ENCODE measurements at regions not wholly inside any gene's neighbourhood (a gene's known extent, or its start where the extent isn't known, plus 50 kb on each side); places are given as distances from the start of the nearest gene placed in this dataset.

DNA sequence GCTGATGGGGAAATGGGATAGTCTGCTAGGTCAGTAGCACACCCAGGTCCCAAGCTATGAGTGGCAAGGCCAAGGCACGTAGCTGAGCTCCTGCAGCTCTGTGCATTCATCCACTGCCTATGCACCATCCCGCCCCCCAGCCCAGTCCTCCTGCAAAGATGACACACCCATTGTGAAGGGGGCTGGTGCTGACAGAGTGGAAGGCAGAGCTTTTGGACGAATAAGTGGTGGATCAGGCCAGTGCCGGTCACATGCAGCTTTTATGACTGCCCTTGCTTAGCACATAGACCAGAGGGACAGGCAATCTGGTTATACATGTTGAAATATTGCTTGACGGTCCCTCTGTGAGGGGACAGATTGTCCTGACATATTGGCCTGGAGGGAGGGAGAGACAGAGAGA, 494.3 kb downstream of the PTPRU start:
- TF ChIP-seq EZH2phosphoT487 (IDR thresholded peaks at IDR 0.05; ENCODE audit: borderline replicate concordance, low read length) = no peak
- TF ChIP-seq, protein P1, sequence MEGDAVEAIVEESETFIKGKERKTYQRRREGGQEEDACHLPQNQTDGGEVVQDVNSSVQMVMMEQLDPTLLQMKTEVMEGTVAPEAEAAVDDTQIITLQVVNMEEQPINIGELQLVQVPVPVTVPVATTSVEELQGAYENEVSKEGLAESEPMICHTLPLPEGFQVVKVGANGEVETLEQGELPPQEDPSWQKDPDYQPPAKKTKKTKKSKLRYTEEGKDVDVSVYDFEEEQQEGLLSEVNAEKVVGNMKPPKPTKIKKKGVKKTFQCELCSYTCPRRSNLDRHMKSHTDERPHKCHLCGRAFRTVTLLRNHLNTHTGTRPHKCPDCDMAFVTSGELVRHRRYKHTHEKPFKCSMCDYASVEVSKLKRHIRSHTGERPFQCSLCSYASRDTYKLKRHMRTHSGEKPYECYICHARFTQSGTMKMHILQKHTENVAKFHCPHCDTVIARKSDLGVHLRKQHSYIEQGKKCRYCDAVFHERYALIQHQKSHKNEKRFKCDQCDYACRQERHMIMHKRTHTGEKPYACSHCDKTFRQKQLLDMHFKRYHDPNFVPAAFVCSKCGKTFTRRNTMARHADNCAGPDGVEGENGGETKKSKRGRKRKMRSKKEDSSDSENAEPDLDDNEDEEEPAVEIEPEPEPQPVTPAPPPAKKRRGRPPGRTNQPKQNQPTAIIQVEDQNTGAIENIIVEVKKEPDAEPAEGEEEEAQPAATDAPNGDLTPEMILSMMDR (IDR thresholded peaks at IDR 0.05; ENCODE audit: low read depth, low read length, poor library complexity, severe bottlenecking) = no peak
